UCSD-AML1 (cell line): ENCODE measurements at regions not wholly inside any gene's neighbourhood (a gene's known extent, or its start where the extent isn't known, plus 50 kb on each side); places are given as distances from the start of the nearest gene placed in this dataset.
"Not testable (repeated sequence)": the region's sequence is repeated elsewhere in the genome, so short reads cannot be mapped to it uniquely, and the experiment has no call there.

Experiments
- DNase-seq: peaks from one replicate; lab custom pipeline; 2025; ENCODE audit not compliant: unreplicated experiment; lab: John Stamatoyannopoulos, UW

DNA sequence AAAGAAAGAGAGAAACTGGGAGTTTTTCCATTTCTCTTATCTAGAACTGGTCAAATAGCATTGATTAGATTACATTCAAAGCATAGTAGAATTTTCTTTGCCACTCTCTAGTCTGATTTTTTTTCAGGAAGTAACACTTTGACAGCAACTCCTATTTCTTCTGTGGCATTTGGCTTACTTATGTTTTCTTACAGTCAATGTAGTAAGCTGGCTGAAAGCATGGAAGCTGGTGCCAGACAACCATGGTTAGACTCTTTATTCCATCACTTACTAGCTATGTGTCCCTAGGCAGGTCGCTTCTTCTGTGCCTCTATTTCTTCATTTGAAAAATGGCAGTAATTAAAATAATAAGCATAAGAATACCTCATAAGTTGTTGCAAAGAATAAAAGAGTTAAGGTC, 54.2 kb upstream of the OPRM1 start:
- no peak for DNase-seq

DNA sequence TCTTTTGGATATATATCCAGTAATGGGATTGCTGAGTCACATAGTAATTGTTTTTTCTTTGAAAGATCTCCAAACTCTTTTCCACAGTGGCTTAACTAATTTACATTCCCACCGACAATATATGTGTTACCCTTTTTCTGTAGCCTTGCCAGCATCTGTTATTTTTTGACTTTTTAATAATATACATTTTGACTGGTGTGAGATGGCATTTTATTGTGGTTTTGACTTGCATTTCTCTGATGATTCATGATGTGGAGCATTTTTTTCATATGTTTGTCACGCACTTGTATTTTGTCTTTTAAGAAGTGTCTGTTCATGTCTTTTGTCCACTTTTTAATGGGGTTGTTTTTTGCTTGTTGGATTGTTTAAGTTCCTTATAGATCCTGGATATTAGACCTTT, 58.9 kb upstream of the OPRM1 start:
- DNase-seq = no peak

DNA sequence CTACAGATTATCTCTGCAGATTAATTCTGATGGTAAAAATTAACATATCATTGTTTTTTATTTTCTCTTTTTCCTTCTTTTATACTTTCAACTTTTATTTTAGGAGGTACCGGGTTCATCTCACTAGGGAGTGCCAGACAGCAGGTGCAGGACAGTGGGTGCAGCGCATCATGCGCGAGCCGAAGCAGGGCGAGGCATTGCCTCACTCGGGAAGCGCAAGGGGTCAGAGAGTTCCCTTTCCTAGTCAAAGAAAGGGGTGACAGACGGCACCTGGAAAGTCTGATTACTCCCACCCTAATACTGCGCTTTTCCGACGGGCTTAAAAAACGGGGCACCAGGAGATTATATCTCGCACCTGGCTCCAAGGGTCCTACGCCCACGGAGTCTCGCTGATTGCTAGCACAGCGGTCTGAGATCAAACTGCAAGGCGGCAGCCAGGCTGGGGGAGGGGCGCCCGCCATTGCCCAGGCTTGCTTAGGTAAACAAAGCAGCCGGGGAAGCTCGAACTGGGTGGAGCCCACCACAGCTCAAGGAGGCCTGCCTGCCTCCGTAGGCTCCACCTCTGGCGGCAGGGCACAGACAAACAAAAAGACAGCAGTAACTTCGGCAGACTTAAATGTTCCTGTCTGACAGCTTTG, 60.0 kb upstream of the OPRM1 start:
- DNase-seq = not testable (repeated sequence)

DNA sequence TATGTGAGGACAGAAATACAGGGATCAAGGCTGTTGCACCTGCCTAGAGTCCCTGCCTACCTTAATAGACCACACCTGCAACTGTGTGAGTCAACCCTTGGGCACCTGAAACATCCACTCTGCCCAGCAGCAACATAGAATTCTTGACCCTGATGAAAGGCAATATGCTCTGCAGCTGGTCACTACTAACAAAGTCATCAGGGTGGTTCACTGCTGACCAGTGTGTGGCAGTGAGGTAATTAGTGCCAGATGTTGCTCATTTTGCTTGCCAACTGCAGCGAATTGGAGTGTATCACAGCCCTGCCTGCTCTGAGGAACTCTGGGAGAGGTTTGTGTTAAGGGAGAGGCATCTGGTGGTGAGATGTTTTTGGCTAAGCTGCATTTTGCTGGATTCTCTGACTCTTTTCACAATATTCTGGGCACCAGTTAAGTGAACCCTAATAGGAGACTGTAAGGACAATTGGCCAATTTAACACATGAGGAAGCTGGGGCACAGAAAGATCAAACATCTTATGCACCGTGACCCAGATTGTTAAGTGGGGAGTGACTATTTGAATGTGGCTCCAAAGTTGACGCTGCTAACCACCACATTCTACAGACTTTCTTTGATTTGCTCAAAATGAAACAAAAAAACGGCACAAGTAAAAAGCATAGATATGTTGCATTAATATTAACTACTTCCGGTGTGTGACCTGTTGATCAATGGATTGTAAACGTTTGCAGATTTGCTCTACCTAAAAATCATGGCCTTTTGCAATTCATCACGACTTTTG, 61.9 kb upstream of the OPRM1 start:
- DNase-seq = no peak

DNA sequence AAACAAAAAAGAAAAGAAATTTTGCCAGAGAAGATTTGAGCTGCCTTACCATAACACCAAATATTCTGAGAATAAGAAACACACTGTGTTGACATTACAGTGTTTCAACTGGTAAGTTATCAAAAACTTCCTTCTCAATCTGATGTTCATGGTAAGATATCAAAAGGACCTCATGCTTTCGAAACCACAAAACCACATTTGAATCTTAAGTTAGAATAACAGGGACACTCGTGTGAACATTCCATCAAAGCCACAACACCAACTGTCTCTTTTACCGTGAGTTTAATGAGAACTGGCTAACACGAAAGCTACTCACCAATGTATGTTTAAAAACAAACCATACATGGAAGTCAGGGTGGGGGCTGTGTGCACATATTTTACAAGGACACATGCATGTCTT, 73.0 kb upstream of the OPRM1 start:
- no peak for DNase-seq

DNA sequence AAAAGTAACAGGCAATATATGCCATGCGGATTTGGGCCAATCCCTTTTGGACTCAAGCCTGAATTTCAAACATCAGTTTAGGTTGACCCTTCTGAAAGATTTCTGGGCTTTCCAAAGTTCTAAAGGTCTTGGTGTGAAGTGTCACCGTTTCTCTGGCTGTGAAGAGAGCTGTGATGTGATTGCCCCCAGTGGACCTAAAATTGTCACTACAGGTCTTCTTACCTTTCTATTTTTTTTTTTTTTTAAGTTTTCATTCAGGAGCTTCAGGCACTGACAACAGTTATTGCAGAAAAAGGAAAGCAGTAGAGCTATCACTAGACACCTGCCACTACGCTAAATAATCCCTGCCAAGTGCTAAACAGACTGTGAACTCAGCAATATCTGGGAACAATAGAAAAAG, 75.7 kb upstream of the OPRM1 start:
- DNase-seq = no peak

DNA sequence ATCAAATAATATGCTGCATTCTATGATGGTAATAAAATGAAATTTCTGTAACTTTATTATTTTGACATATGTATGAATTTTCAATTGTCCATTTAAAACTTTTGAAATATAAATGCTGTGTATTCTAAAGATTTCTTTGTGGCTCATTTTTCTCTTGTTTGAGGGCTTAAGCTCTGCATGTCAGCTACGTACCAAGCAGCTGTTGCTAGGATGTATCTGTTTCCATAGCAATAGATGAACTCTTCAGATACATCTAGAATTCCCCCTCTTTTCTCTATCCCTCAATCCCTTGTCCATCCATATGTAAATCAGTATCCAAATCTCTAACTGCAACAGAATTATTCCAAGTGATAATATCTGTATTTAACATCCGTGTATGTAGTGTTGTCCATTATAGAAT, 76.5 kb upstream of the OPRM1 start:
- no peak for DNase-seq

DNA sequence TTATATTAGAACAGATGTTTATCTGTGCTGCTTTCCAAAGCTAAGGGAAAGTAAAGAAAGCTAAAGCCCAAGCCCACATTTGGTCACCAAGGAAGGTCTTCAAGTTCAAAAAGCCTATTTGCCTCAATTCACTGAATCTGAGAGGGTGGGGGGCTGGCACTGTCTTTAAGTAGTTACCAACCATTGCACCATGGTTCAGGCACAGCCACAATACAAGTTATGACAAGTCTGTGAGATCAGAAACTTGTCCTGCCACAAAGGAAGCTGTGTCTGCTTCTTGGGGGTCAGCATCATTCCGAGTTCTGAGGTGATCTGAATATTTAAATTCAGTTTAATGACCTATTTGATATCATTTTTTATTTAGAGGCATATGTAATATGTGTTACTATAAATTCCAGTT, 78.3 kb upstream of the OPRM1 start:
- DNase-seq = no peak

DNA sequence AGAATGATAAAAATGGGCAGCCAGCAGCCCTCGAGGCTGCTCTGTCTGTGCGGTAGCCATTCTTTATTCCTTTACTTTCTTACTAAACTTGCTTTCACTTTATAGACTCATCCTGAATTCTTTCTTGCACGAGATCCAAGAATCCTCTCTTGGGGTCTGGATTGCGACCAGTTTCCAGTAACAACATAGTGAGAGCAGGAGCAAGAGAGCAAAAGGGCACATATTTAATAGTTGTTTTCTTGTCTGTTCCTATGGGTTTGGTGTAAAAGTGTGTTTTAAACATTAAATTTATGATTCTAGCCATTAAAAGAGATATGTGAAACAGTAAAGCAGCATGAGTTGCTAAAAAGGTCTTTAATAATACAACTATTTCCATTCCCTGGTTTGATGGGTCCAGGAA, 78.8 kb upstream of the OPRM1 start:
- no peak for DNase-seq

DNA sequence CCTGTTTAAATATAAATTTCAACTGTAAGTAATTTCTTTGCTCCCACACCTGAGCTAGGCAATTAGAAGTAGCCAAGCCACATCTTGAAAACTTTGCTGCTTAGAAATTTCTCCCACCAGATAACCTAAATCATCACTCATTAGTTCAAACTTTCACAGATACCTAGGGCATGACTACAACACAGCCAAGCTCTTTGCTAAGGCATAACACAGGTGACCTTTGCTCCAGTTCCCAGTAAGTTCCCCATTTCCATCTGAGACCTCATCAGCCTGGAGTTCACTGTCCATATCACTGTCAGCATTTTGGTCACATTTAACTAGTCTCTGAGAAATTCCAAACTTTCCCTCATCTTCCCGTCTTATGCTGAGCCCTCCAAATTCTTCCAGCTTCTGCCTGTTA, 79.8 kb upstream of the OPRM1 start:
- no peak for DNase-seq

DNA sequence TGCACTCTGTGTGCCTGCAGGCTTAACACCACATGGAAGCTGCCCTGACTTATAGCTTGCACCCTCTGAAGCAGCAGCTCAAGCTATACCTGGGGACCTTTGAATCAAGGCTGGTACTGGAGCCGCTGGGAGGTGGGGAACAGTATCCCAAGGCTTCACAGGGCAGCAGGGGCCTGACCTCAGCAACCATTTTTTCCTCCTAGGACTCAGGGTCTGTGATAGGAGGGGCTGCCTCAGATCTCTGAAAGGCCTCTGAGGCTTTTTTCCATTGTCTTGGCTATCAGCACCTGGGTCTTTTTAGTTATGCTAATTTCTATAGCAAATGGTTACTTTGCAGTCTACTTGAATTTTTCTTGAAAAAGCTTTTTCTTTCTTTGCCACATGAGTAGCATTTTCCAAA, 80.2 kb upstream of the OPRM1 start:
- no peak for DNase-seq

DNA sequence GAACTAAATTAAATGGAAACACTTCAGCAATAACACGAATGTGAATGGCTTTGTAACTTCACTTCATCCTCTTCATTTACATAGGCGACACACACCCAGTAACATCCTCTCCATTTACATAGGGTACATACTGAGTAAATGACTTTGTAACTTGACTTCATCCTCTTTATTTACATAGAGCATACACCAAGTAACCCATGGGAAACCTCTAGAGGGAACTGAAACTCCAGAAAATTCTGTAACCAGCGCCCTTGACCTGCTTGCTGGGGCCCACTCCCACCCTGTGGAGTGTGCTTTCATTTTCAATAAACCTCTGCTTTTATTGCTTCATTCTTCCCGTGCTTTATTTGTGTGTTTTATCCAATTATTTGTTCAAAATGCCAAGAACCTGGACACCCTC, 81.6 kb upstream of the OPRM1 start:
- no peak for DNase-seq

DNA sequence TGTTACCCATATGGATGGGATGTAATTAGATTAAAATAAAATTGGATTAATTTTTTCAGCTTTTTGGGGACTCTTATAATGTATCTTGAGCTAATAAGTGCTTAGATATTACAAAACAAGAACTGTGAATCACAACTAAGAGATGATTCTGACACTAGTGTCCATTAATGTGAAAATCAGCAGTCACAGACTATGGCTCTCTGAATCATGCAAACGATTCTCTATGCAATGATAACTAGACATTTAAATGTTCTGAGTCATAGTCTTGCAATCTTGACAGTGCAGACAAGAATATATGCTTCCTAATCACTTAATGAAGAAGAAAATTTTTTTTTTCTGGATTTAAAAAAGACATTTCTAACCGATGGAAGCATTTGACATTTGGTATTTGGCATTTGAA, 82.2 kb upstream of the OPRM1 start:
- no peak for DNase-seq

DNA sequence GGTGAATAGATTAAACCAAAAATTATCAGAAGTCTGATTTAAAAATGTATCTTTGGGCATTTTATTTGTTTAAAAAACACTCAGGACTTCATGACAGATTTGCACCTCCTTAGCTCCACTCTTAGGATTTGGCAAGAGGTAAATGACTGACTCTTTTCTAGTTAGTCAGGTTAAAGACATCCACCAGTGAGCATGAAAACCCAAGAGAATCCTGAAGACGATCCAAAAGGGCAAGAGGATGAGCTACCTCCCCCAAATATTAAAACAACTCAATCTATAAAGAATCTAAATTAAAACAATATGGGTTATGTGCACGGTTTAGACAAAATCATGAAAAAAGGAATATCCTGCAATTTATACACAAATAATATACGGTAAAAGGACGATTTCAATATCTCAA, 89.4 kb upstream of the OPRM1 start:
- DNase-seq = no peak

DNA sequence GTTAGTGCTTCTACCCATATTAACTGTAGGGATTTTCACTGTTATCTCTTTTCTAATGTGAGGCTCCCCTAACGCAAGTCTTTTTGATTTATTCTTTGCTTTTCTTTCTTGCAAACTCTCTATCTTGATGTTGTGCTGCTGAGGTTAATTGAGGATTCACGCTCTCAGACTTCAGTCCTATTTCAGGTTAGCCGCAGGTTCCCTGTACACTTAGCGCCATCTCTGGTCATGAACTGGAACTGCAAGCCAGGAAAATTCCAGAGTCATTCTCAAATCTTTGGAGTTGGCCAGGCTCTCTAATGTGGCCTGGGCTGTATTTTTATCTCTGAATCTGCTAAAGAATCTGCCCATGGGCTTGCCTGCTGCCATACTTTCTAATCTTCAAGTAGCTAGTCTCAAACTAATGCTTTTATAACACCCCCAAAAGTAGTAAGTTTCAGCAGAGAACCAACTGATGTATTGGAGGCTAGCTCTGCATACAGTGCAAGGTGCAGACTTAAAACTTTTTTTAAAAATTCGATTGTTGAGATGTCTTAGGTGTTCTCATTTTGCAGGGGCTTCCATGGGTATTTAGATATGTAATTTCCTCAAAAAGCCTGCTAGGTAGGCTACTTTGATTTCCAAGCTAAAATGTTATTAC, 91.1 kb upstream of the OPRM1 start:
- no peak for DNase-seq

DNA sequence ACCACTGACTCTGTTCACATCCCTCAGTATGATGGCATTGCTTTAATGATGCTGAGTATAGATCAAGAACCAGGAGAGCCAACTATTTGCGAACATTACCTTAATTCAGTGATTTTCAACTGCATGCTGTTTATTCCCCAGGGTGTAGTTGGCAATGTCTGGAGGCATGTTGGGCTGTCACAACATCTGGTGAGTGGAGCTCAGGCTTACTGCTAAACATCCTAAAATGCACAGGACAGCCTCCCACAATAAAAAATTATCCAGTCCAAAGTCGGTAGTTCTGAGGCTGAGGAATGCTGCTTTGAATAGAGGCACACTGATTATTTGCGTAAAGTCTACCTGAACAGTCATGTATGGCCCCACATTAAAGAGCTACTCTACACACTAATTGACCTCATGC, 94.8 kb upstream of the OPRM1 start:
- DNase-seq = no peak

DNA sequence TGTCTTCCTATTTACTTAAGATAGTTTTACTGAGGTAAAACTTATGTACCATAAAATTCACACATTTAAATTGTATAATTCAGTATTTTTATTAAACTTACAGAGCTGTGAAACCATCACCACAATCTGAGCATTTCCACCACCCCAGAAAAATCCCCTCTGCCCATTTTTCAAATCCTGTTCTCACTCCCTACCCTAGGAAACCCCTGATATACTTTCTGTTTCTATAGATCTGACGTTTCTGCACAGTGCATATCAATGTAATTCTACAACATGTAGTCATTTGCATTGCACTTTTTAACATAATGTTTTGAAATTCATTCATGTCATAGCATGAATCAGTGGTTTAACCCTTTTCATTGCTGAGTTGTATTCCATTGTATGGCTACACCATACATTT, 96.7 kb upstream of the OPRM1 start:
- no peak for DNase-seq

DNA sequence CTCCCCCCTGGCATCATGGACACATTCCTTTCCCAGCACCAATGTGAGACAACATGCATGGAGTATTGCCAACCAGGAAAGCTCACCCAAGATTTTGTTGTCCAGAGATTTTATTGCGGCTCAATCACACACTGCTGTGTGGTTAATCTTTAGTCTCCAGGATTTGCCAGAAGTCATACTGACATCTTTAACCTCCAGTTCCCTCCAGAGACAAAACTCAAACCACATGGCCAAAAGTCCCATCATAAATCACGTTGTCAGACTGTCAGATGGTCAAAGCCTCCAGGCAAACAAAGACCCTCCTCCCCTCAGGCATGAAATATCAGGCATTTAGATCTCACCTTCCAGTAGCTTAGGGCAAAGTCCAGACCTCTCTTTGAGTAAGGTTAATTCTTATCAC, 97.3 kb upstream of the OPRM1 start:
- DNase-seq = no peak

DNA sequence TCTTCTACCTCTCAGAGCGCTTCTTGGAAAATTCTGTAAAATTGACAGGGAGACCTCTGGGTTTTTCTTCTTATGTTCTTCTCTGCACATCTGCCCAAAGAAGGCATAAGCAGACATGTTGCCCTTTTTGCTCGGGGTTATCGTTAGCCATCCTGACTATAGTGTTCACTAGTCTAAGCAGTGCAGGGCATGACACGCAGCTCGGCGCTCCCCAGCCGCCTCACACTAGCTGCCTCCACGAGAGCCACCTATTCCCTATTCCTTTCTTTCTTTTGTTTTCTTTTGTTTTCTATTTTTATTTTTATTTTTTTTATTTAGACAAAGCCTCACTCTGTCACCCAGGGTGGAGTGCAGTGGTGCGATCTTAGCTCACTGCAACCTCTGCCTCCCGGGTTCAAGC, 100.2 kb upstream of the OPRM1 start:
- DNase-seq = no peak

DNA sequence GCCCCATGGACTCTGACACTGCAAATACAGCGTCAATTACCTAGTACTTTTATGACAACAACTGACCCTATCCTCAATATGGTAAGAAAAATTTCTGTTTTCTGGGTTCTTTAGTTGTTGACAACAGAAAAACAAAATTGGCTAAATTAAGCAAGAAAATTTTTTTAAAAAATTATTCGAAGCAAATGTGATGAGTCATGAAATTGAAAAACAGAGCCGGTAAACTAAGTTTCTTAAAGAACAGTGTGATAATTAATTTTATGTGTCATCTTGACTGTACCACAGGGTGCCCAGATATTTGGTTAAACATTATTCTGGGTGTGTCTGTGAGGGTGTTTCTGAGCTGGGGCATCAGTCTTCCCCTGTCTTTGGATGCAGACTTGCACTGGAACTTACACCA, 107.6 kb upstream of the OPRM1 start:
- DNase-seq = no peak

DNA sequence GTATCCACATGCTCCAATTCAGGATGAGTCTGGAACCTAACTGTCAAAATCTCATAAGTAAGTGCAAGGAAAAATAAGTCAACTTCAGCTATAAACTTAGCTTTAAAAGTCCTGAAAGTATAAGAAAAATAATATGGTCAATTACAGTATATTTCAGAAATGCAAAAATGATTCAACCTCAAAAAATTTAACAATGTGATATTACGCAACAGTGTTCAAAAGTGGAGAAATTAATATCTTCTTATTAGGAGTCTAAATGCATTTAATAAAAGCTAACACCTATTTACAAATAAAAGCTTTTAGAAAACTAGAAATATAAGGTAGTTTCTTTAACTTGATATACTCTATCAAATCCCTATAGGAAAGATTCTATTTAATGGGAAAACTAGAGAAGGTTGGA, 111.2 kb upstream of the OPRM1 start:
- no peak for DNase-seq

DNA sequence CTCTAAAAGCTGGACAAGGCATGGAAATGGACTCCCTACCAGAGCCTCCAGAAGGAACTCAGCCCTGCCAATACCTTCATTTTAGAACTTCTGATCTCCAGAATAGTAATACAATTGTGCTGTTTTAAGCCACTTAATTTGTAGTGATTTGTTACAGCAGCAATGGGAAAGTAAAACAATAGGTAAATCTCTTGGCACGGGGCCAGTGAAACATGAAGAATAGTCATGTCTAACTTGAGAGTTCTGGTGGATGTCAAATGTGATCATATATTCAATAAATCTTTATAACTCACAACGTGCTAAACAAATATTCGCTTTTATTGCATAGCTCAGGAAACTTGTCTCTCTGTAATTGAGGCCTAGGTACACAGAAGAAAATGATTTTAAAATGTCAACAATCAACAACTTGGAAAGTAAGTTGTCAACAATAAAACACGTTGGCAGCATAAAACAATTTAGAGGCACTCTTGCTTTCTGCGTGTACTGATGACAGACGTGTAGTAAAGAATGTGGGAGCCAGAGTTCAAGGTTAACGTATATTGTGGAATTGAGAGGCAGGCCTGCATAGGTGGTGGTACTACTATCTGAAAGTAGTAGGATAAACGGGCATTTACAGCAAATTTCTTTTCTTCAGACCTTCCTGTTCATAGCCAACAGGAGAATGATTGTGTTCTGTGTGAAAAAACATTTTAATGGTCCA, 140.5 kb upstream of the OPRM1 start:
- DNase-seq = no peak
